HG03066 (cell line): ENCODE measurements at regions not wholly inside any gene's neighbourhood (a gene's known extent, or its start where the extent isn't known, plus 50 kb on each side); places are given as distances from the start of the nearest gene placed in this dataset.

Source experiments
- ATAC-seq: cut with Tn5 transposase; IDR thresholded peaks from one replicate; pipeline ENCODE4 v1.9.1; 2021; ENCODE audit warnings: low read depth; ENCODE audit not compliant: unreplicated experiment

DNA sequence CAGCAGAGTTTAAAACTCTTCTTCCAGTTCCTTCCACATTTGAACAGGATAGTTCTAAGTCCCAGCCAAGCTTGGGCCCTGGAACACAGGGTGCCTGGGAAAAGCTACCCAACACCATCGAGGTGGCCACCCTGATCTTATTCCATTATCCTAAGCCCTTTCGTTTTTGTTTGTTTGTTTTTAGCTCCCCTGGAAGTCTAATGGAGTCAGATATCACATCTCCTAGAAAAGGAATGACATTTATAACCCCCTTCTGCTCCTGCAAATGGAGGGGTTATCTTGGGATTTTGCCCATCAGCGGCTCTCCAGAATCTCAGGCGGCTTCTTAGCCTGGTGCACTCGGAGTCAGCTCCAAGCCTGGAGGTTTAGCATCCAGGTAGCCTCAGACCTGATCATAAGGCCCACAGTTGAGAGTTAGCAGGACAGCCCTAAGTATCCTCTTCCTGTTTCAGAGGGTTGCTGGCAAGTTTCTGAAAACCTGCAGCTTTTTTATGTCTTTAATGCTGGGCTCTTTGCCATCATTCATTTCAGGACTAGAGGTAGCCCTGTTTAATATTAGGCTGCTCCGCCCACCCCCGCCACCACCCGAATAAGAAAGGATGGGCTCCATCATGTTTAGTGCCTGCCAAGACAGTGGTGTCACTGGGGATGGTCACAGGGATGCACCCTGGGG is 230.0 kb upstream of the LNX1 start:
- ATAC-seq = no peak

DNA sequence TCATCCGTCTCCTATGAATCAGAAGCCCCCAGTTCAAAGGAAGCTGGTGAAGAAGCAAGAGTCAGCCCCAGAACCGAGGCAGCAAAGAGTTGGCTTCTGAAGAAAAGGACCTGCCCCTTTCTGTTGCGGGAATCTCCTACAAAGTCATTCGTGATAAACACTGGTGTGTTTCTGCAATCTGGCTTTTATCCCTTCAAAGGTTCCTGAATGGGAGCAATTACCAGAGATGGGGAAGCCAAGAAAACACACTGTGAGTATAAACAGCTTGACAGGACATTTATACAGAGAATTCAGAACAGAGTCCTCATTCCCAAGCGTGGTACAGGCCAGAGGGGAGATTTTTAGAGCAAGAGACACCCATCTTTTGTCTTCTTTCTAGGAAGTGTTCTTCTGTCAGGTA is 226.8 kb upstream of the LNX1 start:
- no peak for ATAC-seq

DNA sequence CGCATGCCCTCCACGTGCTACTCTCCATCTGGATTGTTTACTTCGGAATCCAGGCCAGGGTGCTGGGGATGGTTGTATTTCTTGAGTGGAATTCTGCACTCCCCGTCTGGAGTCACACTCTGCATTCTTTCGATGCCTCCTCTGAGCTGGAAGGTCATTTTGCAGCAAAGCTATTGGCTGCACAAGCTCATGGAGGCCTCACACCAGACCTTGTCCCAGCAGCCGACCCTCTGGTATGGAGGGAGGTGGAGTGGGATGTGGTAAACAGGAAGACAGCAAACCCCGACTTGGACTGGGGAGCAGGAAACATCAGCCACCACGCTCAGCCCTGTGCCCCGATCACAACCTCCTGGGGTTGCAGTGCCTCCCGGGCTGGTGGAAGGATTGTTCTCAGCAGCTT is 225.3 kb upstream of the LNX1 start:
- ATAC-seq = no peak

DNA sequence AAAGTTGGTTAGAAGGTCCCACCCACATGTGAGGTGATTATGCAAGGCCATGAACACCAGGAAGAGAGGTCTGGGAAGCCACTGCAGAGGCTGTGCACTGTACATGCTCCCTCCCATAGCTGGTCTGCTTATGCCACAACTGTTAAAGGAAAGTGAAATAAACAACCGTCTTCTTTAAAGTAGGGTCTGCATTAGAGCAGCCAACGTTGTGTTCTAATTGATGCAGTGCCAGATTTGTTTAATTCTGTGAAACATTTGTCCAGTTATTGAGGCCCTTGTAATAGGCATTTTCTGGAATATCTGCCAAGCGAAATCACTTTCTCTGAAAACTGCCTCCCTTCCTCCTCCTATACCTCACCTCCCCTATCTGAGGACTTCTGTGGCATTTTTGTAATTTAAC is 224.0 kb upstream of the LNX1 start:
- no peak for ATAC-seq

DNA sequence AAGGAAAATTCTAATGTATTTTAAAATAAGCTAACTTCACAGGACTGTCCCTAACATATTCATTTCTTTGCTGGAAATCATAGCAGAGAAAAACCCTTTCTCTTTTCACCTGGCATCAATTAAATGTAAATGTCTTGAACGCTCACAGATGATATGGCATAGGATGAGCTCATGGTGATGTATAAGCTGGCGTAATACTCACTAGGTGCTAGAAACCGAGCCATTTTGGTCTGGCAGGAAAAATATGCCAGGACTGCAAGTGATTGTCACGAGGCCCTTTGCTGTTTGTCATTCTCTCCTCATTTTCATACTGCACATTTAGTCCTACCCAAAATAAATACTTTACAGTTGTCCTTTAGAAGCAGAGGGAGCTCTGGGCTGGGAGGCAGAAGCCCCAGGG is 222.7 kb upstream of the LNX1 start:
- no peak for ATAC-seq

DNA sequence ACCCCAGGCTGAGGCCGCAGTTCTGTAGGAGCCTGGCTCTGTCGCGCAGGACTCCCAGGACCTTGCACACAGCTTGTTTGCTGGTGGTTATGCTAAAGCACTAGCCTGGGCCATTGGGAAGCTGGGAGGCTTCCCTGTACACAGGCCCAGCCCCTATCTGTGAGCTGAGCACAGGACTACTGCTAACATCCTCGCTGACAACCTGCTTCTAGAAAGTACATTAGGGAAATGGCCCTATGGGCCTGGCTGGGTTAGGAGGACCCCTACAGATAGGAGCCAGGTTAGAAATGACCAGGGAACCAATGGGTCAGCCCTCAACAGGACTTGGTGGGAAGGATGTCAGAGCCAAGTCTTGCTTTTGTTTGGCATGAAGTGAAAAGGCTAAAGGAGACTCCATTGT is 219.4 kb upstream of the LNX1 start:
- ATAC-seq = no peak

DNA sequence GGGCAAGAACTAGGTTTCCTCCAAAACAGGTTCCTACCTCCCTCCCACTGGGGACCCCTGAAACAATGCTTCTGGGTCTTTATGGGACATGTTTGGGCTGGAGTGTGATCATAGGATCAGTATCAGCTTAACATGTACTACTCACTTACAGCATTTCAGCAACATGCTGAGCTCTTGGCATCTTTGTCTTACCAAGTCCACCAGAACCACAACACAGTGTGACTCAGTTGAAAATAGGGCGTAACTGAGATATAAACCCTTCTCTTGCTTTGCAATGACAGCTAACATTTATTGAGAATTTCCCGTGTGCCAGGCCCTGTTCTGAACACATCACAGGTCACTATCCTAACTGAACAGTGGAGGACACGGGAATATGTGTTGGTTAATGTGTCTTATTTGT is 218.5 kb upstream of the LNX1 start:
- no peak for ATAC-seq

DNA sequence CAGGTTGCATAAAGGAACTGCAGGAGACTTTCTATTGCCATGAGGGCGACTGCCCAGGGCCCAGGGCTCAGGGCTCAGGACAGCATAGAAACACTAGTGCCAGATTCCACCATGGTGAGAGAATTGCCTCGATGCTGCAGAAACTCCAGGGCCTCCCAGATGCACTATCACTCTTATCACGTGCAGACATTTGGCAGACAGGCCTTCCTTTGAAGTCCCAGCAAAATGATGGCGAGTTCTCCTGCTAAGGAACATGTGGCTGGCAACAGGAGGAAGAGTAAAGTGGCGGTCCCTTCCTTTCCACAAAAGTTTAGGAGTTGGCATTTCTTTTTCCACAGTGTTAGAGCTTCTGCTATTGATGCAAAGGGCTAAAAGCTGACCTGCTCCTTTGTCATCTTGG is 214.0 kb upstream of the LNX1 start:
- no peak for ATAC-seq

DNA sequence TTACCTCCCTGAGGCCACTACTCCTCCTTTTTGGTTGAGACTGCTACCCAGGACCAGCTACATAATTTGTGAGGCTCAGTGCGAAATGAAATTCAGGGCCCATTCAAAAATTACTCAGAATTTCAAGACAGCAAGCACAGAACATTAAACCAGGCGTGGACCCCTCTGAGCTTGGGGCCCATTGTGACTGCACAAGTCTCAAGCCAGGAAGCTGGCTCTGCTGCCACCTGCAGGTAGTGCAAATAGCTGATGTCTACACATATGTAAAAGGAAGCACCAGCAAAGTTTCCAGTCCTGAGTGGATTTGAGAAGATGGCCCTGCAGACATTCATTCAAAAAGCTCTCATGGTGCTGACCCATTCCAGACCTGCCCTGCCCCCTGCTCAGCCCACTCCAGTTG is 213.4 kb upstream of the LNX1 start:
- peak; percentile 58 for ATAC-seq

DNA sequence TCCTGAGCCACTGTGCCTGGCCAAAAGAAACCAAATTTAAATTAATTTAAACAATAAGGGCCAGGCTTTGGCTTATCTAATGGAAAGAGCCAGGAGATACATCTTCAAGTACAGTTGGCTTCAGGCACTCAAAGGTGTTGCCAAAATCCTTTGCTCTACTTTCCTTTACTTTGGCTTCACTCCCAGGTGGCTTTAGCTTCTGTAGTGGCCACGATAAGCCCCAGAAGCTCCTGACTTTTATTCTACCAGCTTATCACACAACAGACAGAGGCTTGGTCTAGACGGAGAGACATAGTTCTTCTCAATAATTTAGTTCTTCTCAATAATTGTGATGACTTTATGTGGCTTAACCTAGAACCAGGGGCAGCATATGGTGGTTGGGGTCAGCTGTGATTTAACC is 211.2 kb upstream of the LNX1 start:
- no peak for ATAC-seq

DNA sequence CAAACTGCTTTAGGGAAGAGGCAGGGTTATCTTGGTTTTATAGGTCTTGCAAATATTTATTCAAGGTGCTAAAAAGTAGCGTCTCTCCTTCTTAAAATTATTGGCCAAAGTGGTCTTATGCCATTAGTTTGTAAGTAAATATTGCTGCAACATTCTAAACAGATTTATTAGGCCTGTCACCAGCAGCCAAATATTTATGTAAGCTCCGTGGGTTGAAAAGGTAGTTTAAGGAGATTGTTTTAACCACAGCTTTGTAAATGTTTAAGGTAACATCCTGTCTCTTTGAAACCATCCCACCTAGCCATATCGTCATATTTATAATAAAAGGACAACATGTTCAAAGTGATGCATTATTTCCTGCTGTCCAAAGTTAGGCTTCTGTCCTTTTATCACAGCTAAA is 210.1 kb upstream of the LNX1 start:
- ATAC-seq = no peak

DNA sequence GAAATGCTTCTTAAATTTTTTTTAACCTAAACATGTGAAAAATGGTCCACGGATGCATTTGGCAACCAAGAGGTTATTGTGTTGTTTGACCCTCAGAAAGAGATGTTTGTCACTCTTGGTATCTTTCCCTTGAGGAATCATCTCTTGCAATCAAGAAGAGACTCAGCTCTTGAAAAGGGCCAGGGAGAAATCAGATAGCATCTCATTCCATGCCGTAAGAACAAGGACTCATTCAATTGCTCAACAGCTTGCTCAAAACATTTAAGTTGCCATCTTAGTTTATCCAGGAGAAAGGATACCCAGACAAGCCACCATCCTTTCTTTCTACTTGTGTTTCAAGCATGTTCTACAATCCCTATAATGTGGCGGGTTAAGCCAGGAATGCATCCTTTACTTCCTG is 209.5 kb upstream of the LNX1 start:
- no peak for ATAC-seq

DNA sequence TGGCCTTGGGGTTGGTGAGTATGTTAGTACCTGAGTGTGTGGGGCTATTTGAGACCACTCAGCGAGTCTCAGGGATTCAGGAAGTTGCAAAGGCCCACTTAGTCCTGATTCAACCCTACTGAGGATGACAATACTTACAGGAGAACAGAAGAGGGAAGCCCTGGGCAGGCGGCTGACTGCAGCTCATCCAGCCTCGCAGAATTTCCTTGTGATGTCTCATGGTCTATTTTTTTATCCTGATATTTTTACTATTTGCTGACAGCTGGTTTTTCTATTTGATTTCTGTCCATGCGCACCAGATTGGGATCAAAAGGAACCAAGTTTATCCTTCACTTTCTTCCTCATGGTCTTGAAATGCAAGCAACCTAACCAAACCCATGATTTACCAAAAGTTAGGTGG is 201.8 kb upstream of the LNX1 start:
- ATAC-seq = no peak

DNA sequence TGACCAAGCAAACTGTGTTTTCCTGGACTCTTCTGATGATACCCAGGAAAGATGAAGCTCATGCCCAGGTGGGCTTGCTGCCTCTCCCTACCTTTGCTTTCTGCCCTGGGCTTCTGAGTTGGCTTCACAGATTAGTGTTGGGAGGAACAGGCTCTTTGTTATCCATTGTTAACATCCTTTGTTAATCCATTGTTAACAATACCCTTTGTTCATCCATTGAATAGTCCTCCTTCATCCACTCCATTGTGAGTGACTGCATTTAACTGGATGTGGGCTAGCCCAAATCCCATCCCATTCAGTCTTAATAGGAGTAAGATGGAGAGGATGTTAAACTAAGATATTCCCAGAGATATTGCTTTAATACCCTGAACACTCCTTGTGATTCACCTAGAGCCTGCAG is 199.0 kb upstream of the LNX1 start:
- ATAC-seq = no peak

DNA sequence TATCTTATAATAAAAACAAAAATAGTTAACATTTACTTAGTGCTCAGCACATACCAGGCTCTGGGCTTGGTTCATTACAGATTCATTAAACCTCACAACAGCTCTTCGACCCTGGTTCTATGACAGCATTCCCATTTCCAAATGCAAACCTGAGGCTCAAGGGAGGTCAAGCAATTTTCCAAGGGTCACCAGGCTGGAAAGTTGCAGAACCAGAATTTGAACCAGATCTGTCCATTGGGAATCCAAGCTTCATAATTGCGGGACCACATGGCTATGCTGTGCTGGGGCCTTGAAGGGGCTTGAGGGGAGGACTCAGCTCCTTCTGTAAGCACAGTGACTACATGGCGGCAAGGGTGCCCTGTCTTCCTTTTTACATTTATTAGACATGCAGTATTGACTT is 197.3 kb upstream of the LNX1 start:
- no peak for ATAC-seq

DNA sequence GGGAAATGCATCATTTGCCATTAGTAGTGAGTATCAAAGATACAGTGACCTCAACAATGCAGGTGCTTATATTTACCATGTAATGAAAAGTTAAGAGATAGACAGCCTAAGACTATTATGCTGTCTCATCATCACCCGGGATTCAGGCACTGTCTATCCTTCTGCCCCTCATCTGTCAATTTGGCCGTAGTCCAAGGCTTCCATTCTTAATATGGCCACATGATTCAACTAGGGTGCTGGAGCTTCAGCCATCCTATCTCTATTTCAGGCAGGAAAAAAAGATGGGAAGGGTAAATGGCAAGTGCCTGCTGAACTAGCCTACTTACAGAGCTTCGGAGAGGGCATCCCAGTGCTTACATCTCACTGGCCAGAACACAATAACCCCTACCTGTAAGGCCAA is 196.7 kb upstream of the LNX1 start:
- ATAC-seq = no peak

DNA sequence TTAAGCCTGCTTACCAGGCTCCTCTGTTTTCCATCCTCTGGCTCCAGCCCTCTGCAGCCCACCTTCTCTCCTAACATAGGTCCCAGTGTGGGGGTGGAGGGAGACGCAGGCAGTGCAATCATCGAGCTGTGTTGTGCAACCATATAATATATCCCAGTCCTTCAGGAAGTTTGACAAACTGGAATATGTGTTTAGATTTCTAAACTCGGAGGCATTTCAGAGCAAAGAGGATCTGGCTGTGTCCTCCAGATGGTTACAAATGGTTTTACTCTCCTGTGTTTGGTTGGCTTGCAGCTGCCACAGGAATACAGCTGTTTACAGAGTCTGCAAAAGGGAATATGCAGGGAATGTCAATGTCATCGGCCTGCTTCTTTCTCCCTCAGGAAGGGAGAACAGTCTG is 195.3 kb upstream of the LNX1 start:
- no peak for ATAC-seq

DNA sequence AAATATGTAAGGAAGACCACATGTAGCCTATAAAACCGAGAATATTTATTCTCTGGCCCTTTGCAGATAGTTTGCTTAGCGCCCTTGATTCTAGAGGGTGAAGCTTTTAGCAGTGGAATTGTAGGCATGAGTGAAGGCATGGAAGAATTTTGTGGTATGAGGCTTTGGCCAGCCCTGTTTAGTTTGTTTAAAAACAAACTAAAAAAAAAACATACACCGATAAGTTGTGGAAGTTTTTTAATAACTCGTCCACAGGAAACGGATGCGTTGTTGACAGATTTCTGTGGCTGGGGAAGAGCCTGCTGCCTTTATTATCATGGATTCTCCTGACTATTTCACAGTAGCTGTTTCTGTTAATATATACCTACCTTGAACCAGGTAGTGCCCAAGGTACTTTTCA is 194.7 kb upstream of the LNX1 start:
- no peak for ATAC-seq

DNA sequence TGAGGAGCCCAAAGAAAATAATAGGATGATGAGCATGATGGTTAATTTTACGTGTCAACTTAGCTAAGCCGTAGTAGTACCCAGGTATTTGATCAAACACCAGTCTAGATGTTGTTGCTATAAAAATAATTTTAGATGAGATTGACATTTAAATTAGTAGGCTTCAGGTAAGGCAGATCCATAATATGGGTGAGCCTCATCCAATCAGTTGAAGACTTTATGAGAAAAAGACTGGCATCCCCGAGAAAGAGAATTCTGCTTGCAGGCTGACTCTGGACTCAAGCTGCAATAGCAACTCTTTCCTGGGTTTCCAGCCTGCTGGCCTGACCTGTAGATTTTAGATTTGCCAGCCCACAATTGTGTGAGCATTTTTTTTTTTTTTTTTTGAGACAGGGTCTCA is 192.8 kb upstream of the LNX1 start:
- ATAC-seq = no peak

DNA sequence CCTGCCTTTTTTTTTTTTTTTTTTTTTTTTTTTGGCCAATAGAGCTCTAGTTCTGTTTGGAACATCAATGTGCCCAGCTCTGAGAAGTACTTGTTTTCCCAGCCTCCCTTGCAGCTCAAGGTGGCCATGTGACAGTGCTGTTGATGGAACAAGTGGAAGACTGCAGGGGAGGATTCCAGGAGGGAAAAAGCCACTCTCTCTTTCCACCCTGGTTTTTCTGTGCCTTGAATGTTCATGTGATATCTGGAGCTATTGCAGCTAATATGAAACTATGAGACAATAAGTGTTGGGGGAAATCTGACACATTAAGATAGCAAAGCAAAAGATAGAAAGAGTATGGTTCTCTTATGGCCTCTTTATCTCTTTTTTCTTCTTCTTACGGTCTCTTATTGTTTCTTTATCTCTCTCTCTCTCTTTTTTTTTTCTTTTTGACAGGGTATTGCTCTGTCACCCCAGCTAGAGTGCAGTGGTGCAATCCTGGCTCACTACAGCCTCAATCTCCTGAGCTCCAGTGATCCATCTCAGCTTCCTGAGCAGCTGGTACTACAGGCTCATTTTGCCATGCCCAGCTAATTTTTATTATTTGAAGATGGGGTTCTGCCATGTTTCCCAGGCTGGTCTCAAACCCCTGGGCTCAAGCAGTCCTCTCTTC is 192.0 kb upstream of the LNX1 start:
- ATAC-seq = no peak

DNA sequence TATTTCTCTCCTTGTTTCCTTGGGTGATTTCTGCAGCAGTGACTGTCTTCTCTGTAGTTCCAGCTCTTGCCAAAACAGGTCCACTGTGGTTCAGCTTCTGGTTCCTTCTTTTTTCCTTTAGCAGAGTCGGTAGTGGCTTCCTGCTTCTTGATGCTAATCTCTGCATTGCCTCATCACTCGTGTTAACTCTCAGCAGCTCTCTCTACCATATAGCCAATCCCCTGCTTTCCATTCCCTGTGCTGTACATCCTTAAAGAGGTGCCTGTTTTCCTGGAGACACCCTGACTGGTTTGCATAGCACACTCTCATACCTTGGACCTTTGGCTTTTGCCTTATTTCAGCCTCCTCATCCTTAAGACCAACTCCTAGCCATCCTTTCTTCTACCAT is 191.2 kb upstream of the LNX1 start:
- no peak for ATAC-seq

DNA sequence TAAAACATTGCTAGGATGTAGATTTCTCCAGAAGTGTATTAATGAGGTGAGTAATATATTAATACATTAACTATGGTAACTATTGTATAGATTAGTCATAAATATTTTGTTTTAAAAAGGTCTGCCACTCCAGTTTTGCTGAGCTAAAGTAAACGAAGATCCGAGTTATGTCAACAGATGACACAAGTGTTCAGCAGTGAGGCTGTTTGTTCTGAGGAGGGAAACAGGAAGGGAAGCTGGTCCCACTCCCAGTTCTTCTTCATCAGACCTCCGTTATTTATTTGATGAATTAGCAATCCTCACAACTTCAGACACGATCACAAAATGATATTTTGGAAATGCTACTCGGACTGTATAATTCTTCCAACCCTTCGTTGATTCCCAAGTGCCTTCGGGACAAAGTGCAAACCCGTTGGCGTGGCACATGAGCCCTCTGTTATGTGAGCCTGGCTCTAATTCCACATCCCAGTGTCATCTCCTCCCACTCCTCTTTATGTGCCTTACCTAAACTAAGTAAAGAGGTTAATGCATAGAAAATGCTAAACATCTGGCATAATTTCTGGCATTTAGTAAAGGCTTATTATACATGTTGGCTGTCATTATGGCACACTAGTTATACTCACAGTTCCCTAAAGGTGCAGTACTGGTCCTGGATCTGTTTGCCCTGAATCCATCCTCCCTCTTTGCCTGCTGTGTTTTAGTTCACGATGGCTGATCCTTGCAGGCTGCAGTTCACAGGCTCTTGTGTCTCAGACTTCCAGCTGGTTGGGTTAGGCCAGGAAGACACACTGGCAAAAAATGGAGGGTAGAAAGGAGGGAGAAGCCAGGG is 190.6 kb upstream of the LNX1 start:
- ATAC-seq = no peak
